Esophagus squamous epithelium (tissue), 4 donors: ENCODE measurements at regions not wholly inside any gene's neighbourhood (a gene's known extent, or its start where the extent isn't known, plus 50 kb on each side); places are given as distances from the start of the nearest gene placed in this dataset.

ENCODE experiments used
- POLR2A ChIP-seq, 4 donors: fragments of 450-650 bp; IDR thresholded peaks; one replicate each; pipeline ENCODE4 v1.6.1; 2017; ENCODE audit warnings: antibody characterized with exemption in 4 of 4, mild to moderate bottlenecking in 4 of 4, moderate library complexity in 3 of 4
- TF ChIP-seq, protein P1 (sequence below), 6 experiments: fragments of 450-650 bp in 4 of 6; fragments of 200-600 bp in 2 of 6; sonication (generic) in 2 of 6; IDR thresholded peaks; one replicate each; pipeline ENCODE4 v1.5.1; 2016 to 2019; ENCODE audit warnings: antibody characterized with exemption in 6 of 6, mild to moderate bottlenecking in 4 of 6, moderate library complexity in 4 of 6

DNA sequence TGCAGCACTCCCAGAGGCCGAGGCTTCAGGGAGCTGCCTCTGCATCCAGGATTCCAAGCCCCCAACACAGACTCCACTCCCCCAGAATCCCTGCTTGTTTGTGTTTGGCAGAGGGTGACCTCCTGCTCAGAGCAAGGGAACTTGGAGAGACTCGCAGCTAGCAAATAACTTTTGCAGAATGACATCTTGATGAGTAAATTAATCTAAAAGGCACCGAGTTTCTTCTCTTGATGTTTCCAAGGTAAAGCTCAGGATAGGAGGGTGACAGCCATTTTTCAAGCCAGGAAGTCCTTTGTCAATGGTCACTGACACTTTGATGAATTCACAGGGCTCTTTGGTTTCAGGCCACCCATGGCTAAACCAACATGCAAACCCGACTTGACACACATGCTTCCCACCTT is 523.0 kb downstream of the NTRK3 start:
- TF ChIP-seq, protein P1, sequence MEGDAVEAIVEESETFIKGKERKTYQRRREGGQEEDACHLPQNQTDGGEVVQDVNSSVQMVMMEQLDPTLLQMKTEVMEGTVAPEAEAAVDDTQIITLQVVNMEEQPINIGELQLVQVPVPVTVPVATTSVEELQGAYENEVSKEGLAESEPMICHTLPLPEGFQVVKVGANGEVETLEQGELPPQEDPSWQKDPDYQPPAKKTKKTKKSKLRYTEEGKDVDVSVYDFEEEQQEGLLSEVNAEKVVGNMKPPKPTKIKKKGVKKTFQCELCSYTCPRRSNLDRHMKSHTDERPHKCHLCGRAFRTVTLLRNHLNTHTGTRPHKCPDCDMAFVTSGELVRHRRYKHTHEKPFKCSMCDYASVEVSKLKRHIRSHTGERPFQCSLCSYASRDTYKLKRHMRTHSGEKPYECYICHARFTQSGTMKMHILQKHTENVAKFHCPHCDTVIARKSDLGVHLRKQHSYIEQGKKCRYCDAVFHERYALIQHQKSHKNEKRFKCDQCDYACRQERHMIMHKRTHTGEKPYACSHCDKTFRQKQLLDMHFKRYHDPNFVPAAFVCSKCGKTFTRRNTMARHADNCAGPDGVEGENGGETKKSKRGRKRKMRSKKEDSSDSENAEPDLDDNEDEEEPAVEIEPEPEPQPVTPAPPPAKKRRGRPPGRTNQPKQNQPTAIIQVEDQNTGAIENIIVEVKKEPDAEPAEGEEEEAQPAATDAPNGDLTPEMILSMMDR (IDR thresholded peaks at IDR 0.05) = no peak
- TF ChIP-seq POLR2A (IDR thresholded peaks at IDR 0.05) = no peak
